ENCODE measurements at regions not wholly inside any gene's neighbourhood (a gene's known extent, or its start where the extent isn't known, plus 50 kb on each side); places are given as distances from the start of the nearest gene placed in this dataset.

DNA sequence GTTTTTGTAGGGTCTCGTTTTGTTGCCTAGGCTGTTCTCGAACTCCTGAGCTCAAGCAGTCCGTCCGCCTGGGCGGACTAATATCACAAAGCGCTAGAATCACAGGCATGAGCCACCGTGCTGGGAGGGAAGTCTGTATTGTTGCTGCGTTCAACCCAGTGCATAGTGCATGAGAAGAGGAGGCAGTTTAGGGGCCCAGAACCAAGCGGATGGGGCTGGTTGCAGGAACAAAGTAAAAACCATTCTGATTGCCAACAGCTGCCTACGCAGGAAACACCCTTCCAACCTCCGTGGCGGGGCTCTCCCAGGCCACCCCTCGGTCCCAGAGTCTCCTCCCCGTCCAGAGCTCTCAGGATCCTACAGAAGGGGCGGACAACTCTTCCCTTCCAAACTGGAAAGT lies 87.1 kb downstream of the ANXA2R start (continued):
- no peak for TF ChIP-seq MLX (CRISPR knock-in tag; IDR thresholded peaks at IDR 0.05)

- DNase-seq (ENCODE audit: low spot score) (no peak), ATAC-seq (no peak)
- TF ChIP-seq FOXP1 (CRISPR knock-in tag; IDR thresholded peaks at IDR 0.05; ENCODE audit: borderline replicate concordance) (no peak), ZNF121 (CRISPR knock-in tag; IDR thresholded peaks at IDR 0.05) (no peak)
- peaks cover 19% of the 10 kb centered on the region for H3K27me3 Mint-ChIP-seq (ENCODE audit: low read depth)
- peaks cover 41% of the 10 kb centered on the region for H3K9me3 Mint-ChIP-seq
- H3K36me3 Mint-ChIP-seq, result peaks cover 39% of the 10 kb centered on the region
- peaks cover 20% of the 10 kb centered on the region for H3K4me1 Mint-ChIP-seq
- POLR2A ChIA-PET, result interaction anchor here (0.5 to 0.8 kb wide), 2 partner anchors 70 to 424 kb away, joined by 3 read pairs; no protein-coding TSS in a partner anchor
- no peak overlapping the region for H3K27ac Mint-ChIP-seq
- CTCF ChIA-PET, result no interaction called here
- H3K4me3 Mint-ChIP-seq, result no peak overlapping the region
Measured at GRCh38 chr5:42952578-42952974, 87.5 kb downstream of the ANXA2R start.

DNA sequence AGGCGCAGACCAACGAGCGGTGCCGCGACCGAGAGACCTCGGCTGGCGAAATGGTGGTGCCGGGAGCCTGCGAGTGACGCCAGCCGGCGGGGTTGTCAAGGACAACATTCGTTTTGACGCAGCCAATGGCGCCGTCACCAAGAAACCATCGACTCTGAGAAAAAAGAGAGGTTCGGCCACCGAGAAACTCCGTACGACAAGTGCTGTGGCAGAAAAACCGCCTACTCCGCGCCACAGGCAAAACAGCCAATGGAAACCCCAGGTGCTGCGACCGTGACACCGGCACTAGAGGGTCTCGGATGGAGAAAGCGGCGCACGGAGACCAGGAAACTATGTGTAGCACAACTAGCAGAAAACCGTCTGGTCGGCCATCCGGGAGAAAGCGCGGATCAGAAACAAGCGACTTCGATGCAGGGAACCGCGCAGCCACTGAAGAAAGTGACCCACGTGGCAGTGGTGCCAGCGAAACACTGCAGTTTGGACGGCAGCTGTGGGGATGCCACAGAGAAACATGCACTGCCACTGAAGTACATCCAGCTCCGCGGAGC lies 88.8 kb downstream of the ANXA2R start:
- ChIA-PET POLR2A (no interaction called here), CTCF (interaction anchor here (1.1 kb wide), 1 partner anchor 20 kb away, joined by 3 read pairs; no protein-coding TSS in a partner anchor)
- TF ChIP-seq AFF4 (CRISPR knock-in tag; IDR thresholded peaks at IDR 0.05; ENCODE audit: borderline replicate concordance) (no peak), MAX (CRISPR knock-in tag; IDR thresholded peaks at IDR 0.05) (no peak), TCF7 (CRISPR knock-in tag; IDR thresholded peaks at IDR 0.05; ENCODE audit: low read depth) (no peak), HMGA2 (CRISPR knock-in tag; IDR thresholded peaks at IDR 0.05) (no peak), MLX (CRISPR knock-in tag; IDR thresholded peaks at IDR 0.05) (no peak), MXD4 (CRISPR knock-in tag; IDR thresholded peaks at IDR 0.05; ENCODE audit: borderline replicate concordance) (no peak), ZNF281 (CRISPR knock-in tag; IDR thresholded peaks at IDR 0.05) (no peak), FOXK1 (CRISPR knock-in tag; IDR thresholded peaks at IDR 0.05) (no peak), GABPB1 (CRISPR knock-in tag; IDR thresholded peaks at IDR 0.05) (no peak), CREM (CRISPR knock-in tag; IDR thresholded peaks at IDR 0.05) (no peak), ZNF219 (CRISPR knock-in tag; IDR thresholded peaks at IDR 0.05; ENCODE audit: borderline replicate concordance) (no peak)
- H3K36me3 Mint-ChIP-seq, result peaks cover 37% of the 10 kb centered on the region
- peaks cover 19% of the 10 kb centered on the region for H3K27me3 Mint-ChIP-seq (ENCODE audit: low read depth)
- H3K27ac Mint-ChIP-seq, result peak overlapping the region; percentile 78
- H3K9me3 Mint-ChIP-seq, result peaks cover 36% of the 10 kb centered on the region
- H3K4me3 Mint-ChIP-seq, result no peak overlapping the region
- no peak for ATAC-seq
- peaks cover 20% of the 10 kb centered on the region for H3K4me1 Mint-ChIP-seq
- DNase-seq (ENCODE audit: low spot score), result no peak

All from WTC11 (cell line).